Vagina (tissue), 2 donors: ENCODE measurements at regions not wholly inside any gene's neighbourhood (a gene's known extent, or its start where the extent isn't known, plus 50 kb on each side); places are given as distances from the start of the nearest gene placed in this dataset.

ENCODE experiments used
- DNase-seq, 2 donors: peaks; one replicate each; pipeline ENCODE4 v3.0.0-alpha.2; 2017; ENCODE audit errors: extremely low spot score in 2 of 2
- H3K27ac ChIP-seq: fragments of 200-600 bp; sonication (generic); one replicate; pipeline ENCODE4 v1.5.1; 2019
- H3K27me3 ChIP-seq: fragments of 200-600 bp; sonication (generic); one replicate; pipeline ENCODE4 v1.5.1; 2019
- H3K36me3 ChIP-seq, 2 donors: fragments of 200-600 bp; sonication (generic); one replicate each; pipeline ENCODE4 v1.5.1; 2017 to 2019
- H3K4me1 ChIP-seq: fragments of 200-600 bp; sonication (generic); one replicate; pipeline ENCODE4 v1.5.1; 2019
- H3K4me3 ChIP-seq, 2 donors: fragments of 200-600 bp; sonication (generic); 1 replicate in 1 of 2; 2 replicates in 1 of 2; pipeline ENCODE4 v1.5.1; 2016 to 2019
- H3K9me3 ChIP-seq: fragments of 200-600 bp; sonication (generic); one replicate; pipeline ENCODE4 v1.5.1; 2019
- POLR2A ChIP-seq, 2 donors: fragments of 450-650 bp; IDR thresholded peaks; one replicate each; pipeline ENCODE4 v1.6.1; 2017; ENCODE audit warnings: antibody characterized with exemption in 2 of 2, mild to moderate bottlenecking in 2 of 2, moderate library complexity in 2 of 2
- POLR2AphosphoS5 ChIP-seq, 2 donors: sonication (generic); formaldehyde crosslinking; IDR thresholded peaks; one replicate each; pipeline ENCODE4 v1.9.0; 2017; ENCODE audit warnings: antibody characterized with exemption in 2 of 2, mild to moderate bottlenecking in 2 of 2, low read depth in 1 of 2; ENCODE audit not compliant: insufficient read depth in 1 of 2
- intact Hi-C: fragments of 100-400 bp; cut with DNase I; formaldehyde crosslinking; loops from one replicate; pipeline ENCODE4 v1.15.1; 2023
- TF ChIP-seq, protein P1 (sequence below), 3 experiments: fragments of 450-650 bp in 2 of 3; fragments of 200-600 bp in 1 of 3; sonication (generic) in 1 of 3; IDR thresholded peaks; one replicate each; pipeline ENCODE4 v1.5.1; 2017 to 2019; ENCODE audit warnings: antibody characterized with exemption in 3 of 3, mild to moderate bottlenecking in 2 of 3, moderate library complexity in 2 of 3

DNA sequence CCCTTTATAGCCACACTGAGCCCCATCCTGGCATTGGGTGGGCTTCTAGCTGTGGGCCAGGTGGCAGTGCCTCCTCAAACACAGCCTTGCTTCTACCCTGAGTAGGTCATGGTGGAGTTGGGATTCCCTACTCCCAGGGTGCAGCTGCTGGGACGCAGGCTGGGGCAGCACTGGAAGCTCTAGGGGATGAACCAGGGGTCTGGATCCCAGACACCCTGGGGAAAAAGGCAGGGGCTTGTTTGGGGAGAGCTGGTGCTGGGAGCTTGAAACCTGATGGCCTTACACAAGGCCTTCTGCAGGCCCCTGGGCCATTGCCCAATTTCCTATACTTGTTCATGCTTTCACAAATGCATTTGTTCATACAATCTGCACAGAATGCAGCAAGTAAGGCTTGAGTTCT is 103.7 kb upstream of the CTBP2 start:
- H3K36me3 ChIP-seq = no peaks in the 10 kb centered on the region
- intact Hi-C loops = no loop called here
- no peak overlapping the region for H3K4me3 ChIP-seq
- no peak overlapping the region for H3K27ac ChIP-seq
- H3K27me3 ChIP-seq = no peaks in the 10 kb centered on the region
- no peaks in the 10 kb centered on the region for H3K4me1 ChIP-seq
- no peaks in the 10 kb centered on the region for H3K9me3 ChIP-seq
- TF ChIP-seq, protein P1, sequence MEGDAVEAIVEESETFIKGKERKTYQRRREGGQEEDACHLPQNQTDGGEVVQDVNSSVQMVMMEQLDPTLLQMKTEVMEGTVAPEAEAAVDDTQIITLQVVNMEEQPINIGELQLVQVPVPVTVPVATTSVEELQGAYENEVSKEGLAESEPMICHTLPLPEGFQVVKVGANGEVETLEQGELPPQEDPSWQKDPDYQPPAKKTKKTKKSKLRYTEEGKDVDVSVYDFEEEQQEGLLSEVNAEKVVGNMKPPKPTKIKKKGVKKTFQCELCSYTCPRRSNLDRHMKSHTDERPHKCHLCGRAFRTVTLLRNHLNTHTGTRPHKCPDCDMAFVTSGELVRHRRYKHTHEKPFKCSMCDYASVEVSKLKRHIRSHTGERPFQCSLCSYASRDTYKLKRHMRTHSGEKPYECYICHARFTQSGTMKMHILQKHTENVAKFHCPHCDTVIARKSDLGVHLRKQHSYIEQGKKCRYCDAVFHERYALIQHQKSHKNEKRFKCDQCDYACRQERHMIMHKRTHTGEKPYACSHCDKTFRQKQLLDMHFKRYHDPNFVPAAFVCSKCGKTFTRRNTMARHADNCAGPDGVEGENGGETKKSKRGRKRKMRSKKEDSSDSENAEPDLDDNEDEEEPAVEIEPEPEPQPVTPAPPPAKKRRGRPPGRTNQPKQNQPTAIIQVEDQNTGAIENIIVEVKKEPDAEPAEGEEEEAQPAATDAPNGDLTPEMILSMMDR (IDR thresholded peaks at IDR 0.05) = no peak
- TF ChIP-seq POLR2A (IDR thresholded peaks at IDR 0.05) (no peak), POLR2AphosphoS5 (IDR thresholded peaks at IDR 0.05; ENCODE audit: insufficient read depth in 1 of 2, low read depth in 1 of 2) (no peak)
- peak in 1 of 2 donors; percentile 67 for DNase-seq

DNA sequence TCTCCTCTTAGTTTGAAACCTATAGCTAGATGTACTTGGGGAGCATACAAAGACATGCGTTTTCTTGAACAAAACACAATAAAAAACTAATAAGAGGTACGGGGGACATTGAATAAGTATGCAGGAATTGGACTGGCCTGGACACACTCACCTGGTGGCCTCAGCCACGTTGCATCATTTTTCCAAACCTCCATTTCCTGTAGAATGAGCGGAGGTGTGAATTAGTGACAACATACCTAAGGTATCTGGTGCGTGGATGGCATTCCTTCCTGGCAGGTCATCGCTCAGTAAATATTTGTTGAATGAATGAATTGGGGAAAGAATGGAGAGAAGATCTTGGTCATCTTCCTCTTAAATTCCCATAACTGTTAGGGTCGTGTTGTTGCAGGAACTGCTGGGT is 103.2 kb upstream of the CTBP2 start:
- Histone ChIP-seq H3K4me3 (no peak overlapping the region), H3K27me3 (no peaks in the 10 kb centered on the region), H3K4me1 (no peaks in the 10 kb centered on the region), H3K36me3 (no peaks in the 10 kb centered on the region), H3K27ac (no peak overlapping the region), H3K9me3 (no peaks in the 10 kb centered on the region)
- intact Hi-C loops = no loop called here
- DNase-seq = peak in 1 of 2 donors; percentile 25
- TF ChIP-seq POLR2A (IDR thresholded peaks at IDR 0.05) (no peak), POLR2AphosphoS5 (IDR thresholded peaks at IDR 0.05; ENCODE audit: insufficient read depth in 1 of 2, low read depth in 1 of 2) (no peak)
- TF ChIP-seq, protein P1 (IDR thresholded peaks at IDR 0.05) = no peak

DNA sequence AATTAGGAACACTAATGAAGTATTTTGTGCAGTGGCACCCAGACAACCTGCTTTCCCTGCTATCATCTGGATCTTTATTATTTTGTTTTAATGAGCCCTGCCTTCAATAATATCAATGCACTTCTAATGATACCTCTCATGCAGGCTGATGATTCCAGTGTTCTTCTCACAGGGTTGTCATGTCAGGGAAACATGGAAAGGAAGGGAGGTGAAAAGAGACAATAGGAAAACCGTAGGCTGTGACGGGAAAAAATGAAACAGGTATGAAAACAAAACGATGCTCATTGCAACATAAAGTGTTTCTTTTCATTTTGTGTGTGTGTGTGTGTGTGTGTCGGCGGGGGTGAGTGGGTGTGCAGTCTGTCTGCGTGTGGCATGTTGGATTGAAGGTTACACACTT is 102.6 kb upstream of the CTBP2 start:
- H3K4me3 ChIP-seq = no peak overlapping the region
- H3K27me3 ChIP-seq = no peaks in the 10 kb centered on the region
- H3K9me3 ChIP-seq = no peaks in the 10 kb centered on the region
- TF ChIP-seq POLR2AphosphoS5 (IDR thresholded peaks at IDR 0.05; ENCODE audit: insufficient read depth in 1 of 2, low read depth in 1 of 2) (no peak), POLR2A (IDR thresholded peaks at IDR 0.05) (no peak)
- TF ChIP-seq, protein P1 (IDR thresholded peaks at IDR 0.05) = no peak
- no peaks in the 10 kb centered on the region for H3K4me1 ChIP-seq
- H3K27ac ChIP-seq = no peak overlapping the region
- intact Hi-C loops = no loop called here
- DNase-seq = no peak
- H3K36me3 ChIP-seq = no peaks in the 10 kb centered on the region

DNA sequence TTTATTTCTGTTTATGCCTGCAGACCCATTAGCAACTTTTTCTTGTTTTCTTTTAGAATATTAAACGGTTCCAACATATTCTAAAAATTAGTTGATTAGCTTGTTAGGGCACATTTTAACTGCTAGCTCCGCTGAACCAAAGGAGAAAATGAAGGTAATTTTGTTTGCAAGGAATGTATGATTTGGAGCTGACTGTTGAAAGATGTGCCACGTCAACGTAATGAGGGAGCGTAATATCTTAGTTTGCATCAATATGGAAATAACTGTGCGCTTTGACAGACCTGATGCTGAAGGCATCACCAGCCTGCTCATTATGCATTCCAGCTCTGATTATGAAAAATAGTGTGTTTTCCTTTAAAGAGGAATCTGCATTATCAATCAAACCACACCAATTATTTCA is 102.0 kb upstream of the CTBP2 start:
- Histone ChIP-seq H3K4me1 (no peaks in the 10 kb centered on the region), H3K27me3 (no peaks in the 10 kb centered on the region), H3K36me3 (no peaks in the 10 kb centered on the region), H3K27ac (no peak overlapping the region), H3K4me3 (no peak overlapping the region), H3K9me3 (no peaks in the 10 kb centered on the region)
- TF ChIP-seq POLR2A (IDR thresholded peaks at IDR 0.05) (no peak), POLR2AphosphoS5 (IDR thresholded peaks at IDR 0.05; ENCODE audit: insufficient read depth in 1 of 2, low read depth in 1 of 2) (no peak)
- TF ChIP-seq, protein P1 (IDR thresholded peaks at IDR 0.05) = no peak
- intact Hi-C loops = no loop called here
- DNase-seq = peak in 1 of 2 donors; percentile 18

DNA sequence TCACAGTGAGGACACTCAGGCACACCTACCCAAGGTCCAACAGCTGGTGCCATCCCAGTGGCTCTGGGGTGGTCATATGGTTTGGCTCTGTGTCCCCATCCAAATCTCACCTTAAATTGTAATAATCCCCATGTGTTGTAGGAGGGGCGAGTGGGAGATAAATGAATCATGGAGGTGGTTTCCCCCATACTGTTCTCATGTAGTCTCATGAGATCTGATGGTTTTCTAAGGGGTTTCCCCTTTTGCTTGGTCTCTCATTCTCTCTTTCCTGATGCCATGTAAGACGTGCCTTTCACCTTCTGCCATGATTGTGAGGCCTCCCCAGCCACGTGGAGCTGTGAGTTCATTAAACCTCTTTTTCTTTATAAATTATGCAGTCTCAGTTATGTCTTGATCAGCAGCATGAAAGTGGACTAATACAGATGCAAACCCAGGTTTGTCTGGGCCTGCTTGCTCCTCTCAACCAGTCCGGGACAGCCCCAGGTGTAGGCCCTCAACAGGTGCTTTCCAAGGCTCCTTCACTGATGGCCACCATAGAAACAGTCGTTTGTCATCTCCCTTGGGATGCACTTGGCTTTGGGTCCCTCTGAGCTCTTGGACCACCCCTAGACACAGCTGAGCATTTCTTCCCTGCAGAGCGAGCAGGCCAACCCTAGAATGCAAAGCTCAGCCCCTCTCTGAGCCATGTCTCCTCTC is 101.3 kb upstream of the CTBP2 start:
- intact Hi-C loops = no loop called here
- no peak overlapping the region for H3K4me3 ChIP-seq
- H3K4me1 ChIP-seq = no peaks in the 10 kb centered on the region
- peak in 1 of 2 donors; percentile 47 for DNase-seq
- no peak for TF ChIP-seq POLR2AphosphoS5 (IDR thresholded peaks at IDR 0.05; ENCODE audit: insufficient read depth in 1 of 2, low read depth in 1 of 2)
- TF ChIP-seq, protein P1 (IDR thresholded peaks at IDR 0.05) = no peak
- no peak for TF ChIP-seq POLR2A (IDR thresholded peaks at IDR 0.05)
- H3K9me3 ChIP-seq = no peaks in the 10 kb centered on the region
- H3K27me3 ChIP-seq = no peaks in the 10 kb centered on the region
- no peak overlapping the region for H3K27ac ChIP-seq
- H3K36me3 ChIP-seq = no peaks in the 10 kb centered on the region
